ENCODE measurements at regions not wholly inside any gene's neighbourhood (a gene's known extent, or its start where the extent isn't known, plus 50 kb on each side); places are given as distances from the start of the nearest gene placed in this dataset.

DNA sequence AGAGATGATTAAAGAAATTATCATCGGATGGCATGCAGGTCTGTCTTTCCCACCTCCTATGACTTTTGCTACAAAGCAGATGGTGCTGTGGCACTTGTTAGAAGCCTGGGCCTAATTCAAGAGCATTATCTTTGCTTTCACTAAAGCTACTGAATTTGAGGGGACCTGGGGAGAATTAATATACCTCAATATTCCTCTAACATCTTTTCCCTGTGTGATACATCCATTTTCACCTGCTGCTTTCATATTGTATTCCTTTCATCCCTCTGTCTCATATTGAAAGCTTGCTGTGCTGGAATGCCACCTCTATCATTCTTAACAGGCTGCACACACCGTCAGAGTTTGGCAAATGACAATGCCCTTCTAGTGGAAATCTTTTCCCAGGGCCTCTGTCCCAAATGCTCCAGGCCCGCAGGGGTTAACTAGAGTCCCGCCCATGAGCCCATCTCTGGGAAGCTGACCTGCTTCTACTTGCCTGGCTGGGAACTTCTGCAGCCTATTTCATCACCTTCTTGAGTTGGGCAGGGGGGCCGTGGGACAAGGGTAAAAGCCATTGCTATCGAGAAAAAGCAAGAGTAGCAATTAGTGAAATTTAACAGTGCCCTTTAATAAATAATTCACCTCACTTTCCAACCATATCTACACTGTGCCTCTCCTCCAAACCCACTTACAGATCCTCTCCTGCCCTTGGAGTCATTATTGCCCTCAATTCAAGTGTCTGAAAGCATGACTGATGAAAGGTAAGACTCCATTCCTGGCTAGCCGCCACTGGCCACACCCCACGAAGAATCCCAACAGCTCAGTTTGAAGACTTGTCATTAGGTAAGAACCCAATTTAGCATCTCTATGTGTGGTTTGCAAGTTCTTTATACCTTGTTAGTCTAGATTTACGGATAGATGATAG is 126.7 kb upstream of the BTG1 start:
- ATAC-seq: no peak
- TF ChIP-seq ARNTL (CRISPR knock-in tag; IDR thresholded peaks at IDR 0.05; ENCODE audit: borderline replicate concordance, low read depth): no peak
- no peak for TF ChIP-seq ZNF70 (CRISPR knock-in tag; IDR thresholded peaks at IDR 0.05)
- TF ChIP-seq RARB (CRISPR knock-in tag; IDR thresholded peaks at IDR 0.05): no peak
- TF ChIP-seq ISL1 (CRISPR knock-in tag; IDR thresholded peaks at IDR 0.05): no peak
- no peak for TF ChIP-seq BACH2 (CRISPR knock-in tag; IDR thresholded peaks at IDR 0.05; ENCODE audit: borderline replicate concordance)
- no peak for TF ChIP-seq GLIS3 (CRISPR knock-in tag; IDR thresholded peaks at IDR 0.05)

DNA sequence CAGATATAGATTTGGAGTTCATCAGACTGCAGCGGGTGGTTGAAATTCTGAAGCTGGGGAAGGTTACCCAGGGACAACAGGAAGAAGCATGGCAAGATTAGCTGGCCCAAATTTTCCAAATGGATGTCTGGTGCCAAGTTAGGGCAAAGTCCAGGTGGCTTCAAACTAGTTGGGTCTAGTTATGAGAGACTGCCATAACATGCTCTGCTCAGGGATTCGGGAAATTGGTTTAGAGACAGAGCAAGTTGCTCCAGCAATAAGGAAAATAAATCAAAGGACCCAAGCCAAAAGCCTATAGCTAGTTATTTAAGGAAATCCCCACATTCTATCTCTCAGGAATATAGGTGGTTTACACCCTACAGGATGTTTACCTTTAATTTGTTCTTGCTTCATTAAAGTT is 125.7 kb upstream of the BTG1 start:
- no peak for TF ChIP-seq RARB (CRISPR knock-in tag; IDR thresholded peaks at IDR 0.05)
- no peak for TF ChIP-seq ARNTL (CRISPR knock-in tag; IDR thresholded peaks at IDR 0.05; ENCODE audit: borderline replicate concordance, low read depth)
- no peak for TF ChIP-seq ZNF565 (CRISPR knock-in tag; conservative IDR thresholded peaks at IDR 0.05; ENCODE audit: low read depth)
- no peak for TF ChIP-seq BACH2 (CRISPR knock-in tag; IDR thresholded peaks at IDR 0.05; ENCODE audit: borderline replicate concordance)
- TF ChIP-seq CSDC2 (CRISPR knock-in tag; IDR thresholded peaks at IDR 0.05): no peak
- TF ChIP-seq, protein P1, sequence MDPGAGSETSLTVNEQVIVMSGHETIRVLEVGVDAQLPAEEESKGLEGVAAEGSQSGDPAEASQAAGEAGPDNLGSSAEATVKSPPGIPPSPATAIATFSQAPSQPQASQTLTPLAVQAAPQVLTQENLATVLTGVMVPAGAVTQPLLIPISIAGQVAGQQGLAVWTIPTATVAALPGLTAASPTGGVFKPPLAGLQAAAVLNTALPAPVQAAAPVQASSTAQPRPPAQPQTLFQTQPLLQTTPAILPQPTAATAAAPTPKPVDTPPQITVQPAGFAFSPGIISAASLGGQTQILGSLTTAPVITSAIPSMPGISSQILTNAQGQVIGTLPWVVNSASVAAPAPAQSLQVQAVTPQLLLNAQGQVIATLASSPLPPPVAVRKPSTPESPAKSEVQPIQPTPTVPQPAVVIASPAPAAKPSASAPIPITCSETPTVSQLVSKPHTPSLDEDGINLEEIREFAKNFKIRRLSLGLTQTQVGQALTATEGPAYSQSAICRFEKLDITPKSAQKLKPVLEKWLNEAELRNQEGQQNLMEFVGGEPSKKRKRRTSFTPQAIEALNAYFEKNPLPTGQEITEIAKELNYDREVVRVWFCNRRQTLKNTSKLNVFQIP (CRISPR knock-in tag; IDR thresholded peaks at IDR 0.05; ENCODE audit: borderline replicate concordance, low read depth): no peak
- TF ChIP-seq ZNF8 (CRISPR knock-in tag; IDR thresholded peaks at IDR 0.05): no peak
- no peak for TF ChIP-seq ISL1 (CRISPR knock-in tag; IDR thresholded peaks at IDR 0.05)
- TF ChIP-seq SNAI2 (CRISPR knock-in tag; IDR thresholded peaks at IDR 0.05): no peak
- TF ChIP-seq PPARA (CRISPR knock-in tag; IDR thresholded peaks at IDR 0.05; ENCODE audit: borderline replicate concordance): no peak
- no peak for TF ChIP-seq TCF4 (CRISPR knock-in tag; IDR thresholded peaks at IDR 0.05; ENCODE audit: borderline replicate concordance)
- TF ChIP-seq OSR1 (CRISPR knock-in tag; IDR thresholded peaks at IDR 0.05): no peak
- no peak for TF ChIP-seq ZNF70 (CRISPR knock-in tag; IDR thresholded peaks at IDR 0.05)
- TF ChIP-seq, protein P2, sequence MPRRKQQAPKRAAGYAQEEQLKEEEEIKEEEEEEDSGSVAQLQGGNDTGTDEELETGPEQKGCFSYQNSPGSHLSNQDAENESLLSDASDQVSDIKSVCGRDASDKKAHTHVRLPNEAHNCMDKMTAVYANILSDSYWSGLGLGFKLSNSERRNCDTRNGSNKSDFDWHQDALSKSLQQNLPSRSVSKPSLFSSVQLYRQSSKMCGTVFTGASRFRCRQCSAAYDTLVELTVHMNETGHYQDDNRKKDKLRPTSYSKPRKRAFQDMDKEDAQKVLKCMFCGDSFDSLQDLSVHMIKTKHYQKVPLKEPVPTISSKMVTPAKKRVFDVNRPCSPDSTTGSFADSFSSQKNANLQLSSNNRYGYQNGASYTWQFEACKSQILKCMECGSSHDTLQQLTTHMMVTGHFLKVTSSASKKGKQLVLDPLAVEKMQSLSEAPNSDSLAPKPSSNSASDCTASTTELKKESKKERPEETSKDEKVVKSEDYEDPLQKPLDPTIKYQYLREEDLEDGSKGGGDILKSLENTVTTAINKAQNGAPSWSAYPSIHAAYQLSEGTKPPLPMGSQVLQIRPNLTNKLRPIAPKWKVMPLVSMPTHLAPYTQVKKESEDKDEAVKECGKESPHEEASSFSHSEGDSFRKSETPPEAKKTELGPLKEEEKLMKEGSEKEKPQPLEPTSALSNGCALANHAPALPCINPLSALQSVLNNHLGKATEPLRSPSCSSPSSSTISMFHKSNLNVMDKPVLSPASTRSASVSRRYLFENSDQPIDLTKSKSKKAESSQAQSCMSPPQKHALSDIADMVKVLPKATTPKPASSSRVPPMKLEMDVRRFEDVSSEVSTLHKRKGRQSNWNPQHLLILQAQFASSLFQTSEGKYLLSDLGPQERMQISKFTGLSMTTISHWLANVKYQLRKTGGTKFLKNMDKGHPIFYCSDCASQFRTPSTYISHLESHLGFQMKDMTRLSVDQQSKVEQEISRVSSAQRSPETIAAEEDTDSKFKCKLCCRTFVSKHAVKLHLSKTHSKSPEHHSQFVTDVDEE (CRISPR knock-in tag; IDR thresholded peaks at IDR 0.05): no peak
- TF ChIP-seq, protein P3, sequence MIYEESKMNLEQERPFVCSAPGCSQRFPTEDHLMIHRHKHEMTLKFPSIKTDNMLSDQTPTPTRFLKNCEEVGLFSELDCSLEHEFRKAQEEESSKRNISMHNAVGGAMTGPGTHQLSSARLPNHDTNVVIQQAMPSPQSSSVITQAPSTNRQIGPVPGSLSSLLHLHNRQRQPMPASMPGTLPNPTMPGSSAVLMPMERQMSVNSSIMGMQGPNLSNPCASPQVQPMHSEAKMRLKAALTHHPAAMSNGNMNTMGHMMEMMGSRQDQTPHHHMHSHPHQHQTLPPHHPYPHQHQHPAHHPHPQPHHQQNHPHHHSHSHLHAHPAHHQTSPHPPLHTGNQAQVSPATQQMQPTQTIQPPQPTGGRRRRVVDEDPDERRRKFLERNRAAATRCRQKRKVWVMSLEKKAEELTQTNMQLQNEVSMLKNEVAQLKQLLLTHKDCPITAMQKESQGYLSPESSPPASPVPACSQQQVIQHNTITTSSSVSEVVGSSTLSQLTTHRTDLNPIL (CRISPR knock-in tag; IDR thresholded peaks at IDR 0.05; ENCODE audit: low read depth): no peak
- TF ChIP-seq, protein P4, sequence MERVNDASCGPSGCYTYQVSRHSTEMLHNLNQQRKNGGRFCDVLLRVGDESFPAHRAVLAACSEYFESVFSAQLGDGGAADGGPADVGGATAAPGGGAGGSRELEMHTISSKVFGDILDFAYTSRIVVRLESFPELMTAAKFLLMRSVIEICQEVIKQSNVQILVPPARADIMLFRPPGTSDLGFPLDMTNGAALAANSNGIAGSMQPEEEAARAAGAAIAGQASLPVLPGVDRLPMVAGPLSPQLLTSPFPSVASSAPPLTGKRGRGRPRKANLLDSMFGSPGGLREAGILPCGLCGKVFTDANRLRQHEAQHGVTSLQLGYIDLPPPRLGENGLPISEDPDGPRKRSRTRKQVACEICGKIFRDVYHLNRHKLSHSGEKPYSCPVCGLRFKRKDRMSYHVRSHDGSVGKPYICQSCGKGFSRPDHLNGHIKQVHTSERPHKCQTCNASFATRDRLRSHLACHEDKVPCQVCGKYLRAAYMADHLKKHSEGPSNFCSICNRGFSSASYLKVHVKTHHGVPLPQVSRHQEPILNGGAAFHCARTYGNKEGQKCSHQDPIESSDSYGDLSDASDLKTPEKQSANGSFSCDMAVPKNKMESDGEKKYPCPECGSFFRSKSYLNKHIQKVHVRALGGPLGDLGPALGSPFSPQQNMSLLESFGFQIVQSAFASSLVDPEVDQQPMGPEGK (CRISPR knock-in tag; IDR thresholded peaks at IDR 0.05; ENCODE audit: borderline replicate concordance): no peak
- TF ChIP-seq TOX (CRISPR knock-in tag; IDR thresholded peaks at IDR 0.05; ENCODE audit: borderline replicate concordance): no peak
- no peak for TF ChIP-seq ZFP30 (CRISPR knock-in tag; IDR thresholded peaks at IDR 0.05)
- ATAC-seq: no peak

DNA sequence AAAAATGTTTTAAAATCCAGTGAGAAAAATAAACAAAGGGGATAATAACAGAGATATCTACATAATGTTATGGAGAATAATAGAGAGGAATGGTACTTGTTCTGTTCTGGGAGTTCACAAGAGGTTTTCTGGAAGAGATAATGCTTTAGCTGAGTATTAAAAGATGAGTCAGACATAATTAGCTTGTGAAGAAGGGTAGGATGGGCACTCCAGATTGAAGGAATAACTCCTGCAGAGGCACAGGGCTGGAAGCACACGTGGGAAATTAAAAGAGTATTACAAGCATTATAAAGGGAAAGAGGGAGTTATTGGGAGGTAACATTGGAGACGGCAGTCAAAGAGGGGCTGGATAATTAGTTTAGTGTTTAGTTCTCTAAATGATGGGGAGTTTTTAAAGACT is 124.9 kb upstream of the BTG1 start:
- ATAC-seq: no peak
- TF ChIP-seq TOX (CRISPR knock-in tag; IDR thresholded peaks at IDR 0.05; ENCODE audit: borderline replicate concordance) (no peak), ZNF8 (CRISPR knock-in tag; IDR thresholded peaks at IDR 0.05) (no peak), ZC3H10 (CRISPR knock-in tag; IDR thresholded peaks at IDR 0.05) (no peak), ISL1 (CRISPR knock-in tag; IDR thresholded peaks at IDR 0.05) (peak; percentile 50), ZFP3 (CRISPR knock-in tag; IDR thresholded peaks at IDR 0.05) (no peak), ZFP30 (CRISPR knock-in tag; IDR thresholded peaks at IDR 0.05) (no peak), ESRRG (CRISPR knock-in tag; IDR thresholded peaks at IDR 0.05) (no peak)
- TF ChIP-seq, protein P5, sequence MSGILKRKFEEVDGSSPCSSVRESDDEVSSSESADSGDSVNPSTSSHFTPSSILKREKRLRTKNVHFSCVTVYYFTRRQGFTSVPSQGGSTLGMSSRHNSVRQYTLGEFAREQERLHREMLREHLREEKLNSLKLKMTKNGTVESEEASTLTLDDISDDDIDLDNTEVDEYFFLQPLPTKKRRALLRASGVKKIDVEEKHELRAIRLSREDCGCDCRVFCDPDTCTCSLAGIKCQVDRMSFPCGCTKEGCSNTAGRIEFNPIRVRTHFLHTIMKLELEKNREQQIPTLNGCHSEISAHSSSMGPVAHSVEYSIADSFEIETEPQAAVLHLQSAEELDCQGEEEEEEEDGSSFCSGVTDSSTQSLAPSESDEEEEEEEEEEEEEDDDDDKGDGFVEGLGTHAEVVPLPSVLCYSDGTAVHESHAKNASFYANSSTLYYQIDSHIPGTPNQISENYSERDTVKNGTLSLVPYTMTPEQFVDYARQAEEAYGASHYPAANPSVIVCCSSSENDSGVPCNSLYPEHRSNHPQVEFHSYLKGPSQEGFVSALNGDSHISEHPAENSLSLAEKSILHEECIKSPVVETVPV (CRISPR knock-in tag; IDR thresholded peaks at IDR 0.05): no peak

Data from SK-N-SH treated with all-trans-retinoic acid at 6 μM for 48 hours (cell line).